ENCODE measurements at regions not wholly inside any gene's neighbourhood (a gene's known extent, or its start where the extent isn't known, plus 50 kb on each side); places are given as distances from the start of the nearest gene placed in this dataset.

DNA sequence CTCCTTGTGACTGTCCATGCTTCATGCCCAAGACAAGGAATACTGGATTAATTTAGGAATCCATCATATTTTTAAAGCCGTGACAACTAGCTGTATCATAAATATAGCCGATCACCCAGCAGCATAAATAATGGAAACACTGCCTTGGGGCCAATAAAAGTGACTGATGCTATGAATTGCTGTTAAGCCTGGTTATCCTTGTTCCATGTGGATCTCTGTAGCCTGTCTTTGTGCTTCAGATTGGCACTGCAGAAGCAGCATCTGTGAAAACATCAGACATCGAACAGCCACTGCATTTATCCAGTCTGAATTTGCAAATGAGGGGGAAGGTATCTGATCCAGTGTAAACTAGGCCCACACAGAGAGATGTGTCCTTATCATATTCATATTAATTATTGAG is 1181.8 kb downstream of the SORCS1 start:
- no peak for DNase-seq (ENCODE audit: low spot score)

DNA sequence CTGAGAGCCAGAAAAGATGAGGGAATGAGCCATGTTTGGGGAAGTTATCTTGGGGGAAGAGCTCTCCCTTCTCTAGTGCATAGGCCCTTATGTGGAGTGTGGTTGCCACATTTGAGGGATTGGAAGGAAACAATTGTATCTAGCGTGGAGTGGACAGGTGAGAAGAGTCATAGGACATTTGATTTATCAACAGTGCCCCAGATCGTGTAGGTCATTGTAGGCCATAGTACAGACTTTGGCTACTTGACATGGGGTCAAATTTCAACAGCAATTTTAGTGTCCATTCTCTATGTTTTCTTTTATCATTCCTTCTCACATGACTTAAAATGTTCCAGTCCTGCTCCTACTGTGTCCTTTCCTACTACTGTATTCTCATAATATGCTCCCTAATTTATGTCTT is 1182.8 kb downstream of the SORCS1 start:
- no peak for DNase-seq (ENCODE audit: low spot score)

DNA sequence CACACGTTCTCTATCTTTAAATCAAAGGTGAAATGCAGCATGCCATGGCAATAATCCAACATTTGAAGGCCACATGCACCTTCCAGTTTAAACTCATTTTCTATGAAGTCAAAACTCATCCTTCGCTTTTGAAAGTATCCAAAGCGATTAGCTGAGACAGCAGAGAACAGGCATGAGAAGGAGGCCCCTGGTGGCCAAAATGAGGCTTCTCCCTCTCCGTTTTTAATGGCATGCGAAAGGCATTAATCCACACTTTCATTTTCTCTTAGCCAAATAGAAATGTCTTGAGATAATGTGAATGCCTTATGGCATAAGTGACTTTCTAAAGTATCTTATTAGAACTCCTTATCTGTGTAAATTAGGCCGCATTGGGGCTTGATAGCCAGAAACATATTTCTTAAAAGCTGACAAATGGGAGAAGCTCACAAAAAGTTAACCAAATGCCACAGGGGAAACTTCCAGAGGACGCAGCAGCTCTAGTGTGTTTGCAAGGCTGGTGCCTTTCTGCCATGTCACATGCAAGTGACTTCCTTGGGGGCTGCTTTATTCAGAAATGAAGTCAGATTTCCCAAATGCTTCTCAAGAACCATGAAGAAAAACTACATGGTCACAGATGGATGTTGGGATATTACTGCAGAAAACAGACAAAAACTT is 1189.6 kb downstream of the SORCS1 start:
- peak; percentile 26 for DNase-seq (ENCODE audit: low spot score)

DNA sequence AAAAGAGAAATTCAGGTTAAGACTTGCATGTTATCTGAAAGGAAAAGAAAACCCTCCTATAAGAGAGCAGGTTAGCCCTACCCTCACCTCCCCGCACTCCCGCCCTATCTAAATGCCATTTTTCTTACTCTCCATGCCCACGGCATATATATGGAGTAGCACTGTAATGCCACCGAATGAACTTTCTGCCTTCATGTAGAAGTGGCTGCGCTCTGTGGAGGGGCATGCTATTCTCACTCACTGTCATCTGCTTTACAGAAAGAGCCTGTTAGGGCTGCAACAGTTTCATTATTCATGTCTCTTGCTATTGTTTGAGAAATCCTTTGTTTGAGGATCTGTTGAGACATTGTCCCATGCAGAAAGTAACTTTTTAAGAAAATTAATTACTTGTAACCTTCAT is 1190.6 kb downstream of the SORCS1 start:
- no peak for DNase-seq (ENCODE audit: low spot score)

DNA sequence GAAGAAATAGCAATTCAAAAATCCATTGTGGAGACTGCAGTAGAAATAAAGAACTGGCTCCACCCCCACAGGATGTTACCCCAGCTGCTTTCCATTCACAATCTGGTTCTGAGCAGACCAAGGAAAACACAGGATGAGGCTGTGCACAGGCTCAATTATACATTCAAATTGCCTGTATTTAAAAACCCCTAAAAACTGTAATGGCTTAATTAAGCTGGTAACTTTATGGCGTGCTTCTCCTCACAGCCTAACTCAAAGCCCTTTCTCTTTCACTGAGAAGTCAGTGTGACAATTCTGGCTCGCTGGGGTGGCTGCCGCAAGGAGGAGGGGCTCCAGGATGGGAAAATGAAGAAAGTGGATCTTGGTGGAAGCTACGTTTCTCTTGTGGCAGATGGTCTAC is 1191.1 kb downstream of the SORCS1 start:
- no peak for DNase-seq (ENCODE audit: low spot score)

DNA sequence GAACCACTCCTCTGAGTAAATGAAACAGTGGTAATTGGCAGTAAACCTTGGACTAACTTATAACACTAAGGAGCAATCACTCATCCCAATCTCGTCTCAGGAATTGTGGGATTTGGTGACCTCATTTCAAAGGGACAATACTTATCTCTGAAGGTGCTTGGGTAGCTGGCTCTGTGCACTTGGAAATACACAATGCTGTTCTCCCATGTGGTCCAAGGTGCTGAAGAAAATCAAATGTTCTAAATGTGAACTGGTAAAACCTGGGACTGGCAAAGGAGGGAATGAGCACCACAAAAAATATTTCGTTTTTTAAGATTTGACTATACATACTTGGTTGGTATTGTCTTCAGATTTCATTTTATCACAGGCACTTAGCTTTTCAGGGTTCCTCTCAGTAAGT is 1193.0 kb downstream of the SORCS1 start:
- DNase-seq (ENCODE audit: low spot score): no peak

DNA sequence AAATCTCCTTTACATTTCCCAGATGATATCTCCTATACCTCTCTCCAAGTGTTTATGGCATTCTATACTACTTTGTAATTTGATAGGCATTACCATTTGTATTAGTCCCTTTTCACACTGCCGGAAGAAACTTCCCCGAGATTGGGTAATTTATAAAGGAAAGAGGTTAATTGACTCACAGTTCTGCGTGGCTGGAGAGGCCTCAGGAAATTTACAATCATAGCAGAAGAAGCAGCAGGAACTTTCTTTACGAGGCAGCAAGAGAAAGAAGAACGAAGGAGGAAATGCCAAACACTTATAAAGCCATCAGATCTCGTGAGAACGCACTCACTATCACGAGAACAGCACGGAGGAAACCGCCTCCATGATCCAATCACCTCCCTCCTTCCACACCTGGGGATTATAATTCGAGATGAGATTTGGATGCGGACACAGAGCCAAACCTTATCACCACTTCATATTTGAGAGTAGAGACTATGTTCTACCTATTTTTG is 1194.6 kb downstream of the SORCS1 start:
- no peak for DNase-seq (ENCODE audit: low spot score)

DNA sequence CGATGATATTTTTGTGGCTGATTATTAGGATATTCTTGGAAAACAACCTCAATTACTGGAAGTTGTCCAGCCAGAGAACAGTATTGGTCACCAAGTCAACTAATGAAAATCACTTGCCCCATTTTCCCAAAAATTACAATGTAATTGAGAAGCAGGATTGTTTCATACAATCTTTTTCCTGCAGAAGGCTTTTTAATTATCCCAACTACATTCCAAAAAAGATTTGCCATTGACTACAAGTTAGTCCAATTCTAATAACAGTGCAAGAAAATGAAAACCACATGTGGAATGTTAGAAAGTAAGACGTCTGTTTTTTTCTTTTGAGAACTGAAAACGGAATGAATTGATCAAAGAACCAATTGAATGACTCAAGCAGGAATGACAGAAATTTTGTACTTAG is 1195.8 kb downstream of the SORCS1 start:
- no peak for DNase-seq (ENCODE audit: low spot score)

DNA sequence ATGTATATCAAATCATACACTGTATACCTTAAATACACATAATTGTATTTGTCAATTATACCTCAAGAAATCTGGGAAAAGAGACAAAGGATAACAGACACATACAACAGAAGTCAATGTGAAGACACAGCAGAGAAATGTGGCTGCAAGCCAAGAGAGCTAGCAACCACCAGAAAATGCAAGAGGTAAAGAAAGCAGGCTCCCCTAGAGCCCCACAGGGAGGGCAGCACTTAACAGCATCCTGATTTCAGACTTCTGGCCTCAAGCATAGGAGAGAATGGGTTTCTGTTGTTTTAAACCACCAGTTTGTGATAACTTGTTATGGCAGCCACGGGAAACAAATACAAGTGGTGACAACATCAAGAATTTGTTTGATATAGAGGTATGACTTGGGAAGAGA is 1197.2 kb downstream of the SORCS1 start:
- DNase-seq (ENCODE audit: low spot score): no peak

DNA sequence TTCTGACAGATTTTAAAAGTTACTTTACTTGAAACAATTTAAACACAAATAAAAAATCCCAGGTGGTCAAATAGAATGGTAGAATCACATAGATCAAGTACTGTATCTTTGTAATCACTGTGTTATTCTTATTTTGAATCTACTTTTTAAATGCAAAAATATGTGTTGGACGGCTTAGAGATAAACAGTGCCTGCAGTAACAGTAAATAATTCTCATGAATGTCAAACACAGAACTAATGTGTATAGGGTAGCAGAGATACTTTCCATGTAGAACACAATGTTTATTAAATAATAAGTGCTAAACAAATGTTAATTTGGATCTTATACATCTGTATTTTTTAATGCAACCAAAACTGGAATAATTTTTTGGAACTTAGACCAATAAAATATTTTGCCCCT is 1199.4 kb downstream of the SORCS1 start:
- no peak for DNase-seq (ENCODE audit: low spot score)

DNA sequence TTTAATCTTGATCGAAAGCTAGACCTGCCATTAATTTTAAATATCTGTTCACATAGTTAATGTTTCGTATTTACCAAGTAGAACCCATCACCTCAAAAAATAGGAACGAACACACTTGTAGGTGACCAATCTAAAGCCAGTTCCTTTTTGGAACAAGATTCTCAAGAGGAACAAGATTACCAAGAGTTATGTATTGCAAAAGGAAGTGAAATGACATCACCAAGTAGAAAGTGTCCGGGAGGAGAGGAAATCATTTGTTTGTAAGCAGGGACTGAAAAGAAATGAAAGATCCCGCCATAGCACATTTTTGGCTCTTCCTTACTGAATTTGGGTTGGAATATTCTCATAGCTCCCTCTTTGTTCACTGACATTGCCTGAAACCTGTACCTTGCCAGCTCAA is 1200.5 kb downstream of the SORCS1 start:
- DNase-seq (ENCODE audit: low spot score): no peak

DNA sequence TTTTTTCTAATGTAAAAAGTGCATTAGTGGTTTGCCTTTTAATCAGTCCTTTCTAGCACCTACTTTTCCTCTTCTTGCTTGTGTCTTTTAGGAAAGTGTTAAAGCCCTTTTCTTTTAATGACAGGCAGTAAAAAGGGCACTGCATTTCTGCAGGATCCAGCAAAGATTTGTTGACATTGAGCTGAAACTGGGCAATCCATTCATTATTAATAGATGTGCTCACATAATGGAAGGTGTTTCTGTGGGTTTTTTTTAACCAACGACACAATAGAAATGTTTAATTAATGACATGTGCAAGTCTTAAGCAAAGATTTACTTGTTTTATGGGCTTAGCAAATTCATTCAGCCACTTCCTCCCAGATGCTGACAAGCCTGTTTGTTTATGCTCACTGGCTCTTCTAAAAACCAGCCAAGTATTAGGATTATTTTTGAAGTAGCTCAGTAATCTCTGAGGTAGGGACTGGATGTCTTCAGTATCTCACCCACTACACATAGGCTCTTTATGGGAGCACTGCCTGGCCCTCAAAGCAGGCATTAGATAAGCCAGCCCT is 1201.1 kb downstream of the SORCS1 start:
- no peak for DNase-seq (ENCODE audit: low spot score)

DNA sequence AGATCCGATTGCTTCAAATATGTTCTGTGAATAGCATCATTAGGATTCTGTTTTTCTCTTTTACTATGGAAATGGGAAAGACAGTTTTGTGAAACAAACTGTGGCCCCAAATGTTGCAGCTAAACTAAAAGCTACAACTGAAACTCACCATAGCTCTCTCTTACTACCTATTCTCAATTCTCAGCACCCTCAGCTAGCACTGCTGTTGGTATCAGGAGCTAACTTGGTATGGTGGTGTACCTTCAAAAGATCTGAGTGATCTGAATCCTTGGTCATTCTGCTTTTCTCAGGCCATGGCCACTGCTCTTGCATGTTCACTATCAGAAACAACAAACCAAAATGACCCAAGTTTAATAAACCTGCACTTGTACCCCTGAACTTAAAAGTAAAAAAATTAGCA is 1208.0 kb downstream of the SORCS1 start:
- no peak for DNase-seq (ENCODE audit: low spot score)

DNA sequence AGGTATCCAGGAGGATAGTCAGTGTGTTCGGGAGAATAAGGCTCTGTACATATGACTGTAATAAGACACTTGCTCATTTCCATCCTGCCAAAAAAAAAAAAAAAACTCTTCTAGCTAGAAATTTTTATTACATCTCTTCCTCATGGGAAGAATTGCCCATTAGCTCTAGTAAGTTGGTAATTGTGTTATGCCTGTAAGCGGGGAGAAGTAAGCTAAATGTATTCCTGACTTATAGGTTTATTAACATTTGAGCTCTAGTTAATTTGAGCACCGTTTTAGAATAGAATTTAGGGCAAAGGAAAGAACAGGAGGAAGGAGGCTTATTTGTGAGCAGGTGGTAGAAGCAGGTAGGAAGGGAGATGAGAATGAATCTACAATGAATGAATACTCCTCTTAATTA is 1210.6 kb downstream of the SORCS1 start:
- DNase-seq (ENCODE audit: low spot score): no peak

DNA sequence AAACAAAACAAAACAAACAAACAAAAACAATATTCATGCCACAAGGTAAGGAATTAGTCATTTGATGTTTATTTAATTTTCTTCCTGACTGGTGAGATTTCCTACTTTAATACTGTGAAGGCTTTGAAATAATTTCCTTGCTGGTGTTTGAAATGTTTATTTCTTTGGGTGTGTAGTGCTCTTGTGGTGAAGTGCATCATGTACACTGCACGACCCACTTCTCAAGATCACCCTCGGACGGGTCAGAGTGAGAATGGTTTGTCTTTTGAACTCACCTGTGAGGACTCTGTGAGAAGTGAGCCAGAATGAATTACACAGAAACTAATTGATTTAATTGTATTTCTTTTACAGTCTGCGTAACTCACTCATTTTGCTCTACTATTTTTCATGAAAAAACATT is 1211.5 kb downstream of the SORCS1 start:
- DNase-seq (ENCODE audit: low spot score): no peak

DNA sequence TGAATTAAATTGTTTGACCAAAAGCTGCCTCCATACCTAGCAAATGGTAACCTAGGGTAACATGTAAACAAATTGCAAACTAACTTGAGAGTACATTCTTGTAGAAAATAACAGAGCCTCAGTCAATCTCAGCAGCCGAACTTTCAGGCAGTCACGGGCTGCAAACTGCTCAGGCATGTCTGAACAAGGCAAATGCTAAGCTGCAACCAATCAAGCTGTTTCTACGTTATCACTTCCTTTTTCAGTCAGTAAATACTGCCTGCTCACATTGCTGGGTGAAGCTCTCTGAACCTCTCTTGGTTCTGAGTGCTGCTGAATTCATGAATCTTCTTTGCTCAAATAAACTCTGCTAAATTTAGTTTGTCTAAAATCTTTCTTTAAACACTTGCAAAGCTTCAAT is 1212.4 kb downstream of the SORCS1 start:
- DNase-seq (ENCODE audit: low spot score): peak; percentile 52

DNA sequence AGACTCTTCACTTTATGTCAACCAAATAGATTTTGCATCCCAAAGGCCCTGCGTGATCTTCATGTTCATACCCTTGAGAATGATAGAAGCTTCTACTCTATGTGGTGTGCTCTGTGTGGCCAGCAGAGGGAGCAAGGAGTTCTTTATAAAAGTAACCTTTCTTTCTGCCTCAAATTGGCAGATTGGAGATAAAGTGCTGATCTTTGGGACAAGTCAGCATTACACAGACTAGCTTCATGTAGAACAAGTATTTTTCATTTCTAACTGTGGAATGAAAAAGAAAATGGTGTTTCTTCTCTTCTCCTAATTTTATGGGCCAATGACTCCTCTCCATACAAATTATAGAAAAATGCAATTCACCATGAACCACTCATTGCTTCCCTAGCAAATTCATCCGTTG is 1214.1 kb downstream of the SORCS1 start:
- DNase-seq (ENCODE audit: low spot score): peak; percentile 52

DNA sequence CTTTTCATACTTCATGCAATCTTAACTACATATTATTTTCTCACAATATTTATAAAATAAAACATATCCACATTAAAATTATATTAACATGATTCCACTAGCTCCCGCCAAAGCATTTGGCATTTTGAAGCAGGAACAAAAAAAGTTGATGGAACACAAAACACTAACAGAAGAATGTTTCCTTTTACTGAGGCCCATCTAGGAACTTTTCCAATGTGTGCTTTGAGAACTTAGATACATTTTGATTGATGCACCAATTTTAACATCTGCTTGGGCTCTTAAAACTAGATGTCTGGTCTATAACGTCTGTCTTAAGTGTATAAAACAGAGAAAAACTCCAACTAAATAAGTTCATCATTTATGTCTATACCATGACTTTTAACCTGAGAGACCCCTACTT is 1214.8 kb downstream of the SORCS1 start:
- DNase-seq (ENCODE audit: low spot score): no peak

DNA sequence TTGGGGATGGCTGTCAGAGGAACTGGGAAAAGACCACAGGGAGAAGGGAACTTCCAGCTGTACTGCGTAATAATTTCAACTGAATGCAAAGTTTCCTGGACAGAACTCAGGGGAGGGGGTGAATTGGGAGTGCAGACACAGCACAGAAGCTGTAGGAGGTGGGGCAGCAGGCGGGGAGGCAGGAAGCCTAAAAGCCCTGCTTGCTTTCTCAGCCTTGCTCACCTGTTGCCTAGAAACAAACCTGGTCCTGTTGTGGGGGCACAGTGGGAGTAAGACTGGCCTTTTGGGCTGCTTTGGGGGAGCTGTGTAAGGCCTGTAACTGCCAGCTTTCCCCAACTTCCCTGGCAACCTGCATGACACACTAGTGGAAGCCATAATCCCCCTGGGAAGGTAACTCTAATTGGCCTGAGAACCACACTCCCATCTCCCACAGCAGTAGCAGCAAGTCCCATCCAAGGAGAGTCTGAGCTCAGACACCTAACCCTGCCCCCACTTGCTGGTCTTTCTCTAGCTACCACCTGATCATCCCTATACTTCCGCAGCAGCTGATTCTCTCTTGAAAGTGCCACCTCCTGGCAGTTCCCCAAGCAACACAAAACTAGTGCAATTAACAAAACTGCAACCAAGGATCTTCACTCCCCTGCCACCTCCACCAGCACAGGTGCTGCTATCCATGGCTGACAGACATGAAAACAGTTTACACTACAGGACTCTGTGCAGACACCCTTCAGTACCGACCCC is 1239.3 kb downstream of the SORCS1 start:
- no peak for DNase-seq (ENCODE audit: low spot score)

DNA sequence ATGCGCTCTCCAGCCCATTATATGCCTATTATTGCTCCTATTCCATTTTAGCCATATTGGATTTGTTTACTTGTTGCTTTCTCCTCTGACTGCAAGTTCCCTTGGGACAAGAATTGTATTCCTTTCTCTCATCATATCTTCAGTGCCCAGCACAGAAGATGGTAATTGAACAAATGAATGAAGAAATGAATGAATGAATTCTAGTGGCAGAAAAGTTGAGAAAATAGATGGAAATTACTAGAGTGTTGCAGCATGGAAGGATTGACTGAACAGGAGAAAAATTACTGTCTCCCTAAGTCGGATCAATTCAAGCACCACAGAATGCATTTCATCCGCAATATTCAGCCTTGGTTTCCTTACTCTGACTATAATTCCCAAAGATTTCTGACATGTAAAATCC is 1243.2 kb downstream of the SORCS1 start:
- no peak for DNase-seq (ENCODE audit: low spot score)

DNA sequence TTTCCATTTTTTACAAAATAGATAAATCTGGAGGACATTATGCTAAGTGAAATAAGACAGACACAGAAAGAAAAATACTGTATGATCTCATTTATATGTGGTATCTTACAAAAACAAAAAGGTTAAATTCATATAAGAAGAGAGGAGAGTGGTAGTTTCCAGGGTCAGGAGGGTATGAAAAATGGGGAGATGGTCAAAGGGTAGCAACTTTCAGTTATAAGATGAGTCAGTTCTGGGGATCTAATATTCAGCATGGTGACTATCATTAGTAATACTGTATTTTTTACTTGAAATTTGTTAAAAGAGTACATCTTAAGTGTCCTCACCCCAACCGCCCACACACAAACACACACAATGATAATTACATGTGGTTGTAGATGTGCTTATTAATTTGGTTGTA is 1250.1 kb downstream of the SORCS1 start:
- no peak for DNase-seq (ENCODE audit: low spot score)

DNA sequence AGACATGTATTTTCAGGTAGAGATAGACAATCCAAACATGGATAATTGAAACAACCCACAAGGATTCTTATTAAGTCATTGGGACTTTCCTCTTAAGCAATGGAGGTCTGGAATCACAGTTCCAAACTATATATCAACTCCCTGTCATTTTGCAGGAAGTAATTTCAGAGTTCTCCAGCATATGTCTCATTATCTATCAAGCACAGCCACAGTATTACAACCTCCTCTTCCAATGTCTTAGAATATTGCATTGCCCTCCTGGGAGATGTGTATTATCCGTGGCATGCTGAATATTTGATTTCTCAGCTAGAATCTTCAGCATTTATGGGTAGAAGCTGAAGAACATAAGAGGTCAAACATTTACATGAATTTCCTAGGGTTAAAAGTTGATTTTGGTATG is 1255.8 kb downstream of the SORCS1 start:
- no peak for DNase-seq (ENCODE audit: low spot score)

DNA sequence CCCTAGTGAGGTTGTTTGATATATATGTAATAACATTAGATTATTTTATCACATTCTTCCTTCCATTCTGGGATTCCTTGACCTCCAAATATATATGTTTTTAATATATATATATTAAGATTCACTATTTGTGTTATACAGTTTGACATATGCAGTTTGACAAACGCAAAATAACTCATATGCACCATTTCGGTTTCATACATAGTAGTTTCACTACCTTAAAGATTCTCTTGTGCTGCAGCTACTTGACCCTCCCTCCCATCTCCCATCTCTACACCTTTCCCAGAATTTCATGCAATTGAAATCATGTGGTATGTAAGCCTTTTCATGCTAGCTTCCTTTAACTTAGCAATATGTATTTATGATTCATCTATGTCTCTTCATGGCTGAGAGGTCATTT is 1244.4 kb downstream of the SORCS3 start:
- DNase-seq (ENCODE audit: low spot score): no peak

DNA sequence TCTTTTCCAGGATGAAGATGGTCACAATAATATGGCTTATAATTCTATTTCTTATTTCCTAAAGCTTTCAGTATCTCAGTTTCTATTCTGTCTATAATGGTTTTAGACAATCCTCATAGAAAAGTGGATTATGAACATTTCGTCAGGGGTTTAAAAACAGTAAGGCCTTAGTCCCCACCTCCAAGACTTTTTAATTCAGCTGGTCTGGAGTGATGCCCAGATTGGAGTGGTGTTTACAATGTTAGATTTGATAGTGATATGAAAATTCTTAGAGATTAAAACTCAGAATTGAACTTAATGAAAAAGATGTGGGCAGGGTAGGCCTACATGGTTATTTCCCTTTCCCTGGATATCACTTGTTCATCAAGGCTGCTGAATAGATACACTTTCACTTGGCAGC is 1238.3 kb downstream of the SORCS3 start:
- DNase-seq (ENCODE audit: low spot score): no peak
